ENCODE measurements at regions not wholly inside any gene's neighbourhood (a gene's known extent, or its start where the extent isn't known, plus 50 kb on each side); places are given as distances from the start of the nearest gene placed in this dataset.
"Not testable (repeated sequence)": the region's sequence is repeated elsewhere in the genome, so short reads cannot be mapped to it uniquely, and the experiment has no call there.

DNA sequence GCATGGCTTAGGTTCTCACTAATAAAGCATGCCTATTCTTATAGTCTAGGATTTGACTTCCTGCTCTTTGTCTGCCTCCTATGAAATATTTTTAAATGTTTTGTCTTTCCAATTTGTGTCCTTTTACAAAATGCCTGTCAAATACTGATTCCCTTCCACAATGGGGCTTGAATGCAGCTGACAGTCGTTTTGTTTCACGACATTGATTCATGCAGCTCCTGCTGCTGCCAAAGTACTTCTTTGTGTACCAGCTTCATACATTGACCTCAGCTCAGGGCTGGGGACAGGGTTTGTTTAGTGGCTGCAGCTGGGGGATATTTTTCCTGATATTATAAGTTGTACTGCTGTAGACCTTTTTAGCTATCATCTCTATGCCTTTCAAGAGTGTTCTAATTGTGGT is 371.9 kb upstream of the CHRM2 start:
- H3K9ac ChIP-seq (ENCODE audit: low read length) = no peak overlapping the region

DNA sequence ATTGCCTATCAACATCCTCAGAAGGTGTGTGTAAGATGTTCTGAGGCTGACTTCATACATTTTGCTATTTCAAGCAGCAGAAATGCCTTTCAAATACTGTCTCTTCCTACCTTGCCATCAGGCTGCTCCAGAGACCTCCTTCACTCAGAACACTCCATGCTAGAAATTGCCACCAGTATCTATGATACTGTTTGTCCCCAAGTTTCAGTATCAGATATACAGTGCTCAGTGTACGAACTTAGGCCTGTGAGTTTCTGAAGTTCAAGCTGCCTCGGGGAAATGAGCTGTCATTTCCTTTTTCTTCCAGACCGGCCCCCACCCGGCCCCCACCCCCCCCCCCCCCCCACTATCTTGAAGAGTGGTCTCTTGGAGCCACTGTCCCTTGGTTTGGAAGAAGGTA is 373.4 kb upstream of the CHRM2 start:
- Histone ChIP-seq H3K27ac (ENCODE audit: low read depth, low read length) (no peak overlapping the region), H3K9me3 (ENCODE audit: control insufficient read depth, insufficient read depth, low read depth, low read length) (no peaks in the 10 kb centered on the region), H3K4me3 (ENCODE audit: low read depth, low read length) (no peak overlapping the region), H3K9ac (ENCODE audit: low read length) (no peak overlapping the region), H3K27me3 (ENCODE audit: control insufficient read depth, insufficient read depth, low read length) (no peaks in the 10 kb centered on the region), H3K4me1 (ENCODE audit: control insufficient read depth, insufficient read depth, low read length) (no peaks in the 10 kb centered on the region), H3K36me3 (ENCODE audit: control insufficient read depth, insufficient read depth, low read length) (no peaks in the 10 kb centered on the region)

More for the DNA sequence above, 371.9 kb upstream of the CHRM2 start:
- Histone ChIP-seq H3K9me3 (ENCODE audit: control insufficient read depth, insufficient read depth, low read depth, low read length) (no peaks in the 10 kb centered on the region), H3K4me1 (ENCODE audit: control insufficient read depth, insufficient read depth, low read length) (no peaks in the 10 kb centered on the region), H3K27me3 (ENCODE audit: control insufficient read depth, insufficient read depth, low read length) (no peaks in the 10 kb centered on the region), H3K4me3 (ENCODE audit: low read depth, low read length) (no peak overlapping the region), H3K27ac (ENCODE audit: low read depth, low read length) (no peak overlapping the region), H3K36me3 (ENCODE audit: control insufficient read depth, insufficient read depth, low read length) (no peaks in the 10 kb centered on the region)

DNA sequence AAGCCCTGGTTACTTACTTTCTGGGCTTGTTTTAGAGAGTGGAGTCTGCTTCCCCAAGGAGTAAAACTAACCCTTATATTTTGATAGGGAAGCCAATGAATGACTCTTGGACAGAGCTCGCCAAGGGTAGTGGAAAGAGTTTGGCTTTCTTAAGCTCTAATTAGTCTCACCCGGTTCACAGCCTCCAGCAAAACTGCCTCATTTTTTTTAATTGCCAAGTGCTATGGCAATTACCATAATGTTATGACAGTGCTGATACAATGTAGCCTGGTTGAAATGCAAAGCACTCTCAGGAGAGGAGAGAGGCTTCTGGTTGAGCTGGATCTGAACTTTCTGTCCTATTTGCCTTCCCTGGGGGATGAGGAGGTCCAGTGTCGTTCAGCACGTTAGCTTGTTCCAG is 376.1 kb upstream of the CHRM2 start:
- H3K9ac ChIP-seq (ENCODE audit: low read length) = no peak overlapping the region
- H3K27me3 ChIP-seq (ENCODE audit: control insufficient read depth, insufficient read depth, low read length) = no peaks in the 10 kb centered on the region
- no peak overlapping the region for H3K4me3 ChIP-seq (ENCODE audit: low read depth, low read length)
- no peak overlapping the region for H3K27ac ChIP-seq (ENCODE audit: low read depth, low read length)
- no peaks in the 10 kb centered on the region for H3K4me1 ChIP-seq (ENCODE audit: control insufficient read depth, insufficient read depth, low read length)
- H3K9me3 ChIP-seq (ENCODE audit: control insufficient read depth, insufficient read depth, low read depth, low read length) = no peaks in the 10 kb centered on the region
- no peaks in the 10 kb centered on the region for H3K36me3 ChIP-seq (ENCODE audit: control insufficient read depth, insufficient read depth, low read length)

- Histone ChIP-seq H3K4me3 (ENCODE audit: low read depth, low read length) (no peak overlapping the region), H3K9ac (ENCODE audit: low read length) (no peak overlapping the region), H3K4me1 (ENCODE audit: control insufficient read depth, insufficient read depth, low read length) (no peaks in the 10 kb centered on the region), H3K9me3 (ENCODE audit: control insufficient read depth, insufficient read depth, low read depth, low read length) (no peaks in the 10 kb centered on the region), H3K36me3 (ENCODE audit: control insufficient read depth, insufficient read depth, low read length) (no peaks in the 10 kb centered on the region), H3K27me3 (ENCODE audit: control insufficient read depth, insufficient read depth, low read length) (no peaks in the 10 kb centered on the region), H3K27ac (ENCODE audit: low read depth, low read length) (no peak overlapping the region)
Observed at GRCh38 chr7:136489808-136490207, 378.6 kb upstream of the CHRM2 start.

- Histone ChIP-seq H3K9me3 (ENCODE audit: control insufficient read depth, insufficient read depth, low read depth, low read length) (no peaks in the 10 kb centered on the region; the same call in 1 of the 2 replicates), H3K4me1 (ENCODE audit: control insufficient read depth, insufficient read depth, low read length) (peaks cover 5% of the 10 kb centered on the region; the same call in 1 of the 2 replicates), H3K36me3 (ENCODE audit: control insufficient read depth, insufficient read depth, low read length) (no peaks in the 10 kb centered on the region)
Observed at GRCh38 chr7:136480901-136481300, 387.6 kb upstream of the CHRM2 start.

GRCh38 chr7:136479922-136480321 is 388.5 kb upstream of the CHRM2 start:
- Histone ChIP-seq H3K36me3 (ENCODE audit: control insufficient read depth, insufficient read depth, low read length) (no peaks in the 10 kb centered on the region), H3K4me3 (ENCODE audit: low read depth, low read length) (no peak overlapping the region), H3K4me1 (ENCODE audit: control insufficient read depth, insufficient read depth, low read length) (peaks cover 5% of the 10 kb centered on the region; the same call in 1 of the 2 replicates), H3K27ac (ENCODE audit: low read depth, low read length) (no peak overlapping the region), H3K27me3 (ENCODE audit: control insufficient read depth, insufficient read depth, low read length) (no peaks in the 10 kb centered on the region), H3K9me3 (ENCODE audit: control insufficient read depth, insufficient read depth, low read depth, low read length) (no peaks in the 10 kb centered on the region; the same call in 1 of the 2 replicates), H3K9ac (ENCODE audit: low read length) (no peak overlapping the region)

More at GRCh38 chr7:136480901-136481300, 387.6 kb upstream of the CHRM2 start:
- H3K9ac ChIP-seq (ENCODE audit: low read length) = no peak overlapping the region
- H3K27ac ChIP-seq (ENCODE audit: low read depth, low read length) = no peak overlapping the region
- no peaks in the 10 kb centered on the region for H3K27me3 ChIP-seq (ENCODE audit: control insufficient read depth, insufficient read depth, low read length)
- H3K4me3 ChIP-seq (ENCODE audit: low read depth, low read length) = no peak overlapping the region

GRCh38 chr7:136470179-136470578 is 398.3 kb upstream of the CHRM2 start:
- Histone ChIP-seq H3K4me3 (ENCODE audit: low read depth, low read length) (no peak overlapping the region), H3K9me3 (ENCODE audit: control insufficient read depth, insufficient read depth, low read depth, low read length) (peaks cover 16% of the 10 kb centered on the region), H3K4me1 (ENCODE audit: control insufficient read depth, insufficient read depth, low read length) (no peaks in the 10 kb centered on the region), H3K9ac (ENCODE audit: low read length) (no peak overlapping the region), H3K36me3 (ENCODE audit: control insufficient read depth, insufficient read depth, low read length) (no peaks in the 10 kb centered on the region), H3K27me3 (ENCODE audit: control insufficient read depth, insufficient read depth, low read length) (no peaks in the 10 kb centered on the region), H3K27ac (ENCODE audit: low read depth, low read length) (no peak overlapping the region)

GRCh38 chr7:136452949-136453348 is 415.5 kb upstream of the CHRM2 start:
- Histone ChIP-seq H3K27ac (ENCODE audit: low read depth, low read length) (no peak overlapping the region), H3K4me3 (ENCODE audit: low read depth, low read length) (no peak overlapping the region), H3K27me3 (ENCODE audit: control insufficient read depth, insufficient read depth, low read length) (no peaks in the 10 kb centered on the region), H3K36me3 (ENCODE audit: control insufficient read depth, insufficient read depth, low read length) (no peaks in the 10 kb centered on the region), H3K9ac (ENCODE audit: low read length) (no peak overlapping the region), H3K9me3 (ENCODE audit: control insufficient read depth, insufficient read depth, low read depth, low read length) (no peaks in the 10 kb centered on the region), H3K4me1 (ENCODE audit: control insufficient read depth, insufficient read depth, low read length) (no peaks in the 10 kb centered on the region)

GRCh38 chr7:136446751-136447150 is 421.7 kb upstream of the CHRM2 start:
- Histone ChIP-seq H3K4me1 (ENCODE audit: control insufficient read depth, insufficient read depth, low read length) (no peaks in the 10 kb centered on the region), H3K4me3 (ENCODE audit: low read depth, low read length) (no peak overlapping the region), H3K27me3 (ENCODE audit: control insufficient read depth, insufficient read depth, low read length) (no peaks in the 10 kb centered on the region), H3K9ac (ENCODE audit: low read length) (no peak overlapping the region), H3K9me3 (ENCODE audit: control insufficient read depth, insufficient read depth, low read depth, low read length) (no peaks in the 10 kb centered on the region), H3K36me3 (ENCODE audit: control insufficient read depth, insufficient read depth, low read length) (no peaks in the 10 kb centered on the region), H3K27ac (ENCODE audit: low read depth, low read length) (no peak overlapping the region)

DNA sequence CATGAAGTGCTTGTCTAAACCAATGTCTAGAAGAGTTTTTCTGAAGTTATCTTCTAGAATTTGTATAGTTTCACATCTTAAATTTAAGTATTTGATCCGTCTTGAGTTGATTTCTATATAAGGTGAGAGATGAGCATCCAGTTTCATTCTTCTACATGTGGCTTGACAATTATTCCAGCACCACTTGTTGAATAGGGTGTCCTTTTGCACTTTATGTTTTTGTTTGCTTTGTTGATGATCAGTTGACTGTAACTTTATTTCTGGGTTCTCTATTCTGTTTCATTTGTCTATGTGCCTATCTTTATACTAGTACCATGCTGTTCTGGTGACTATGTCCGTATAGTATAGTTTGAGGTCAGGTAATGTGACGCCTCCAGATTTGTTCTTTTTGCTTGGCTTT is 426.6 kb upstream of the CHRM2 start:
- H3K27me3 ChIP-seq (ENCODE audit: control insufficient read depth, insufficient read depth, low read length) = no peaks in the 10 kb centered on the region
- no peak overlapping the region for H3K4me3 ChIP-seq (ENCODE audit: low read depth, low read length)
- no peaks in the 10 kb centered on the region for H3K4me1 ChIP-seq (ENCODE audit: control insufficient read depth, insufficient read depth, low read length)
- no peaks in the 10 kb centered on the region for H3K9me3 ChIP-seq (ENCODE audit: control insufficient read depth, insufficient read depth, low read depth, low read length)
- H3K27ac ChIP-seq (ENCODE audit: low read depth, low read length) = no peak overlapping the region
- no peak overlapping the region for H3K9ac ChIP-seq (ENCODE audit: low read length)
- H3K36me3 ChIP-seq (ENCODE audit: control insufficient read depth, insufficient read depth, low read length) = no peaks in the 10 kb centered on the region

- H3K27me3 ChIP-seq (ENCODE audit: control insufficient read depth, insufficient read depth, low read length); H3K27ac ChIP-seq (ENCODE audit: low read depth, low read length); H3K4me3 ChIP-seq (ENCODE audit: low read depth, low read length); H3K36me3 ChIP-seq (ENCODE audit: control insufficient read depth, insufficient read depth, low read length); H3K9me3 ChIP-seq (ENCODE audit: control insufficient read depth, insufficient read depth, low read depth, low read length); H3K4me1 ChIP-seq (ENCODE audit: control insufficient read depth, insufficient read depth, low read length); H3K9ac ChIP-seq (ENCODE audit: low read length): not testable (repeated sequence)
Observed at GRCh38 chr7:136431736-136432135, 436.7 kb upstream of the CHRM2 start.

DNA sequence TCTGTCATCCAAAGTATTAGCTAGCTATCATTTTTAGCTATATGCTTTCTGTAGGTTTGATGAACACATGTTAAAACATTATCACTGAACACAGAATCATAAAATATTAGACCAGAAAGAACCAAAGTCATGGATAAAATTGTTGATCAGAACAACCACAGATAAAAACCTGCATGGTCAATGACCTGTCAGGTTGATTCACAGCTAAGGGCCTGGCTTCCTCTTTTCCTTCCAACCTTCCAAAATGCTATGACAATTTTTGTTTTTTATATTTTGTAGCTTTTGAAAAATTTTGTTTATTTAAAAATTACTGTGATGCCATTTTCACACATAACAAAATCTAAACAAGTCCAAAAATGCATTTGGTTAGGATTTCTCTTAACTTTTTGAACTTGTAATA is 444.4 kb upstream of the CHRM2 start:
- Histone ChIP-seq H3K4me1 (ENCODE audit: control insufficient read depth, insufficient read depth, low read length) (0 out of 2 replicates have a peak, but pooled peaks cover 2% of the 10 kb centered on the region), H3K27me3 (ENCODE audit: control insufficient read depth, insufficient read depth, low read length) (no peaks in the 10 kb centered on the region), H3K9me3 (ENCODE audit: control insufficient read depth, insufficient read depth, low read depth, low read length) (no peaks in the 10 kb centered on the region), H3K36me3 (ENCODE audit: control insufficient read depth, insufficient read depth, low read length) (no peaks in the 10 kb centered on the region), H3K4me3 (ENCODE audit: low read depth, low read length) (no peak overlapping the region), H3K27ac (ENCODE audit: low read depth, low read length) (no peak overlapping the region), H3K9ac (ENCODE audit: low read length) (no peak overlapping the region)
